MM.1S (cell line): ENCODE measurements at regions not wholly inside any gene's neighbourhood (a gene's known extent, or its start where the extent isn't known, plus 50 kb on each side); places are given as distances from the start of the nearest gene placed in this dataset.

Source experiments
- CTCF ChIP-seq: fragments of 300-600 bp; sonication (generic); IDR thresholded peaks from 2 replicates; pipeline ENCODE4 v1.5.1; 2016; ENCODE audit warnings: antibody characterized with exemption, low read length, mixed read lengths
- EZH2 ChIP-seq: fragments of 300-600 bp; sonication (generic); optimal IDR thresholded peaks from 2 replicates; pipeline ENCODE3; 2017; ENCODE audit warnings: low read depth, mild to moderate bottlenecking, antibody characterized with exemption, low read length, mixed read lengths

GRCh38 chr20:24084281-24084680 lies 95.7 kb upstream of the GGTLC1 start:
- TF ChIP-seq CTCF = no peak
- no peak for TF ChIP-seq EZH2
